22Rv1 (cell line): ENCODE measurements at regions not wholly inside any gene's neighbourhood (a gene's known extent, or its start where the extent isn't known, plus 50 kb on each side); places are given as distances from the start of the nearest gene placed in this dataset.

ENCODE experiments used
- ZFX ChIP-seq: fragments of 450-650 bp; IDR thresholded peaks from 2 replicates; pipeline ENCODE4 v1.6.1; 2017; ENCODE audit warnings: antibody characterized with exemption, borderline replicate concordance
- TF ChIP-seq, protein P1 (sequence below): fragments of 450-650 bp; IDR thresholded peaks from 2 replicates; pipeline ENCODE4 v1.5.1; 2017; ENCODE audit warnings: mild to moderate bottlenecking

DNA sequence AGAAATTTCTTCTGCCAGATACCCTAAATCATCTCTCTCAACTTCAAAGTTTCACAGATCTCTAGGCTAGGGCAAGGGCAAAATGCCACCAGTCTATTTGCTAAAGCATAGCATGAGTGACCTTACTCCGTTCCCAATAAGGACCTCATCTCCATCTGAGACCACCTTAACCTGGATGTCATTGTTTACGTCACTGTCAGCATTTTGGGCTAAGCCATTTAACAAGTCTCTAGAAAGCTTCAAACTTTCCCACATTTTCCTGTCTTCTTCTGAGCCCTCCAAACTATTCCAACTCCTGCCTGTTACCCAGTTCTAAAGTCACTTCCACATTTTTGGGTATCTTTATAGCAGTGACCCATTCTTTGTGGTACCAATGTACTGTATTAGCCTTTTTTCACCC, 259.2 kb upstream of the KITLG start:
- TF ChIP-seq, protein P1, sequence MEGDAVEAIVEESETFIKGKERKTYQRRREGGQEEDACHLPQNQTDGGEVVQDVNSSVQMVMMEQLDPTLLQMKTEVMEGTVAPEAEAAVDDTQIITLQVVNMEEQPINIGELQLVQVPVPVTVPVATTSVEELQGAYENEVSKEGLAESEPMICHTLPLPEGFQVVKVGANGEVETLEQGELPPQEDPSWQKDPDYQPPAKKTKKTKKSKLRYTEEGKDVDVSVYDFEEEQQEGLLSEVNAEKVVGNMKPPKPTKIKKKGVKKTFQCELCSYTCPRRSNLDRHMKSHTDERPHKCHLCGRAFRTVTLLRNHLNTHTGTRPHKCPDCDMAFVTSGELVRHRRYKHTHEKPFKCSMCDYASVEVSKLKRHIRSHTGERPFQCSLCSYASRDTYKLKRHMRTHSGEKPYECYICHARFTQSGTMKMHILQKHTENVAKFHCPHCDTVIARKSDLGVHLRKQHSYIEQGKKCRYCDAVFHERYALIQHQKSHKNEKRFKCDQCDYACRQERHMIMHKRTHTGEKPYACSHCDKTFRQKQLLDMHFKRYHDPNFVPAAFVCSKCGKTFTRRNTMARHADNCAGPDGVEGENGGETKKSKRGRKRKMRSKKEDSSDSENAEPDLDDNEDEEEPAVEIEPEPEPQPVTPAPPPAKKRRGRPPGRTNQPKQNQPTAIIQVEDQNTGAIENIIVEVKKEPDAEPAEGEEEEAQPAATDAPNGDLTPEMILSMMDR, result no peak
- no peak for TF ChIP-seq ZFX
